HG03571 (cell line): ENCODE measurements at regions not wholly inside any gene's neighbourhood (a gene's known extent, or its start where the extent isn't known, plus 50 kb on each side); places are given as distances from the start of the nearest gene placed in this dataset.
"Not testable (repeated sequence)": the region's sequence is repeated elsewhere in the genome, so short reads cannot be mapped to it uniquely, and the experiment has no call there.

ENCODE experiments used
- ATAC-seq: cut with Tn5 transposase; IDR thresholded peaks from one replicate; pipeline ENCODE4 v1.9.1; 2021; ENCODE audit not compliant: unreplicated experiment

DNA sequence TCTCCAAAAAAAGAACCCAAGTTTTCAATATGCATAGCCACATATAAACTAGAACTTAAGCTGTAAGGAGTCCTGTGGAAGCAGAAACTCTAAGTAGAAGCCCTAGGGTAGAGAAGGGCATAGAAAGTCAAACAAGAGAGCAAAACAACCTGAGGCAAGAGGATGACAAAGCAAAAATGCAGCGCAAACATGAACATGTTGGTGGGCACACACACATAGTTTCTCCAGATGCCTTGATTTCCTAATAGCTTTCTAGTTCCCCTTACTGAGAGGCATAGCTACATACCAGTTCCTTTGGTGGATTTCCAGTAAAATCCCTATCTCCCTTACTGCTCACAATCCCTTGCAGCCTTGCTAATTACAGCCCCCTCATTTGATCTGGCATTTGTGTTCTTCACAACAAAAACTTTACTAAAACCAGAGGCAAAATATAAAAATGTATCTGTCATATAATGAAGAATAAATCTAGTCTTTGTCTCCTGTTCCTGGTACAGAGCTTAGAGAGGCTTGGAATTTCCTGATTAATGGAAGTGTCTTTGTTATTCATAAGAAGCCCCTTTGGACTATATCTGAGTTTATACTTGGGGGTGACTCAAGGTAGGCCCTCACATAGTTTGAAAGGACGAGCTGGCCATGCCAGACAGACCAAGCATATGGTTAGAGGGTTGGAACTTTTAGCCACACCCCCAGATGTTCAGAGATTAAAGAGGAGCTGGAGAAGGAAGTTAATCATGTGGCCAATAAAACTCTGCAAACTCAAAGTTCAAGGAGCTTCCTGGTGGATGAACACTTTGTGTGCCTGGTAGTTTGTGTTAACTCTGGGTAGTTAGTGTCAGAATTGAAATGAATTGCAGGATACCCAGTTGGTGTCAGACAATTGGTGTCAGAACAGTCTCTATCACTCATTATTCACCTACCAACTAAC is 52.7 kb upstream of the ZCCHC13 start:
- no peak for ATAC-seq

- no peak for ATAC-seq
Observed at GRCh38 chrX:74250574-74250973, 53.4 kb upstream of the ZCCHC13 start.

DNA sequence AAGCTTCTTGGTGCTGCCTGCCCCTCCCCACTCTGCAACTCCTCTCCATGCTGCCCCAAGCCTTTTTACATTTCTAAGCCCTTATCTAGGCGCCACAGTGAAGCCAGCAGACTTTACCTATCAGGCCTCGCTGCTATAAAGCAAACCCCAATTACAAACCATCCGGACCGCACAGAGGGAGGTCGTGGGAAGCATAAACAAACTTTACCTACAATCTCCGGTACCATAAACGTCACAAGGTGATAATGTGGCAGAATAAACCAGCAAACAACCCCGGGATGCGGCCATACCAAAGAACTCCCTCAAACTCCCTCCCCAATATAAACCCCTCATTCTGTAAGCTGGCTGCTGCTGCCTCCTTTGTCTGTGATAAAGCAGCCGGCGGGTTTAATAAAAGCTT is 54.0 kb upstream of the ZCCHC13 start:
- no peak for ATAC-seq

GRCh38 chrX:74248889-74249288 is 55.1 kb upstream of the ZCCHC13 start:
- no peak for ATAC-seq

DNA sequence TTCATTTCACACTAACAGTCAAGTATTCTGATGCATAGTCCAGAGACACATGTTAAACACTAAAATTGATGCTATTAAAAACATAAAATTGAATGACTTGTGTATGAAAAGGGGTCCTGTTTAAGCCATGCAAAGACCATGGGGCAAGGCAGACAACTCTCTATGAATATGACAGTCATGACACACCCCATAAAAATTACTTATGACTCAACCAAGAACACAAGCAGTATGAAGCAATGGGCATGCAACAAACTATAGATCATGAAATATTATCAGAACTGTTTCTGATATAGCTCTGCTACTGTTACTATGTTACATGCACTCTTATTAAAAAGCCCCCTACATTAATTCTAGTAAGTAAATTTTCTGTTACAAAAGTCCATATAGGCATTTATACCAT is 57.5 kb upstream of the ZCCHC13 start:
- no peak for ATAC-seq

GRCh38 chrX:74242484-74243138 is 61.4 kb upstream of the ZCCHC13 start:
- no peak for ATAC-seq

- no peak for ATAC-seq
Observed at GRCh38 chrX:74242050-74242449, 61.9 kb upstream of the ZCCHC13 start.

DNA sequence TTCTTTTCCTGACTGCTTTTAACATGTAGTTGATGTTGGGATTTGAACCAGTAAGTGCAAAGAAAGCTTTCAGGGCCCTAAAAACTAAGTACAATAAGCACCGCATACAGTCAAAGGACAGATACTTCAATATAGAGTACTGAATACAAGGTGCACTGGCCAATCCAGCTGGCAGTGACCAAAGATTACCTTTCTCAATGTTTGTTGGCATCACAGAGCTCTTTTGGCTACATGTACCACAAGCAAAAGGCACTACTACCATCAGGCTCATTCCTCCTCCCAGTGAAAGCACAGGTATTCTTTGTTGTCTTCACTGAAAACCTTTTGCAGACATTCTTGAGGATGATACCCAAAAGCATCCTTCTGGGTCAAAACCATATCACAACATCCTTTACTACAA is 65.2 kb upstream of the ZCCHC13 start:
- ATAC-seq: no peak

DNA sequence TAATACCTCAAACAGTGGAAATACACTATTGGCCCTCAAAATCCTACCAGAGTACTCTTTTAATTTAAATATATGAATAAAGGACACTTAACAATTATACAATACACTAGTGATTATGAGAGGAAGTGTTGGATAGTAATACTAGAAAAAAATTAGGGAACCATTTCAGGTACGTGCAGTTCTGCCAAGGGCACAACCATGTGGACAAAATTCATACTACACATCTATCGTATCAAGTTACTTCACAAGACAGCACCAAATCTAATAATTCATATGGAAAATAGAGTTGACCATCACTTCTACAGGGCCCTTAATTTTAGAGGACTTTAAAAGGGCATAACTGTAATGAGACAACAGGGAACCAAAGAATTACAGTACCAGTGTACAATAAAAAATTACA is 69.2 kb upstream of the ZCCHC13 start:
- ATAC-seq: no peak

DNA sequence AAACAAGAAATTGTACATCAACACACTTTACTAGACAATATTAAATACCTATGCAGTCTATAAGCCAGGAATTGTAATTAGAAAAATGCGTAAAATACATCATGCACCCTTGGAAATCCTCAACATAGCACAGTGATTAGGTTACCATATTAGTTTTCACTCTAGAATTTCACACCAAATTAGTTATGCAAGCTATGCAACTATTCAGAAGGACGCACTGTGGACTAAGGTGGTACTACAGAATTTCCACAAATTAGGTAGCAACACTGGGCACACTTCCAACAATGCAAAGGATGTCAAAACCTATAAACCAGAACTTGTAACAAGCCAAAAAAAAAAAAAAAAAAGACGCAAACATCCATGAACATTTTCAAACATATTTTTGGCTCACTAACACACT is 71.1 kb upstream of the ZCCHC13 start:
- no peak for ATAC-seq

- no peak for ATAC-seq
Observed at GRCh38 chrX:74231625-74232024, 72.4 kb upstream of the ZCCHC13 start.

DNA sequence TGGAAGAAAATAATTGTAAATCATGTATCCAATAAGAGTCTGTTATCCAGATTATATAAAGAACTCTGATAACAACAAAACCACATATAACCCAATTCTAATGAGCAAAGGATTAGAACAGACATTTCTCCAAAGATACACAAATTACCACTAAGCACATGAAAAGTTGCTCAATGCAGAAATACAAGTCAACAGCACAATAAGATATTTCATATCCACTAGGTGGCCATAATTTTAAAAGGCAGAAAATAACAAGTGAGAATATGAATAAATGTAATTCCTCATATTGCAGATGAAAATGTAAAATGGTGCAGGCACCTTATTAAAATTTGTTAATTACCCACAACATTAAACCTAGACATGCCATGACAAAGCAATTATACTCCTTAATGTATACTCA is 73.9 kb upstream of the ZCCHC13 start:
- no peak for ATAC-seq

- no peak for ATAC-seq
Observed at GRCh38 chrX:74225111-74225510, 78.9 kb upstream of the ZCCHC13 start.

DNA sequence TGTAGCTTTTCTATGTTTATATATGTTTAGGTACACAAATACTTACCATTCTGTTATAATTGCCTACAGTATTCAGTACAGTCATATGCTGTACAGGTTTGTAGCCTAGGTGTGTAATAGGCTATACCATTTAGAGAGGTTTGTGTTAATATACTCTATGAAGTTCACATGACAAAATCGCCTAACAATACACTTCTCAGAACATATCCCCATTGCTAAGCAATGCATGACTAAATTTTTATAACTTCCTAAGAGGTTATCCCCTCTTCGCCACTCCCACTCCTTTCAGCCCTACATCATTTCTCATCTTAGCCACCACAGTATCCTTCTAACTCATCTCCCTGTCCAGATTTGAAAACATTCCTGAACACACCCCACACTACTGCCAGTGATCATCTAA is 83.7 kb upstream of the ZCCHC13 start:
- ATAC-seq: no peak

GRCh38 chrX:74218895-74219294 is 85.1 kb upstream of the ZCCHC13 start:
- no peak for ATAC-seq

DNA sequence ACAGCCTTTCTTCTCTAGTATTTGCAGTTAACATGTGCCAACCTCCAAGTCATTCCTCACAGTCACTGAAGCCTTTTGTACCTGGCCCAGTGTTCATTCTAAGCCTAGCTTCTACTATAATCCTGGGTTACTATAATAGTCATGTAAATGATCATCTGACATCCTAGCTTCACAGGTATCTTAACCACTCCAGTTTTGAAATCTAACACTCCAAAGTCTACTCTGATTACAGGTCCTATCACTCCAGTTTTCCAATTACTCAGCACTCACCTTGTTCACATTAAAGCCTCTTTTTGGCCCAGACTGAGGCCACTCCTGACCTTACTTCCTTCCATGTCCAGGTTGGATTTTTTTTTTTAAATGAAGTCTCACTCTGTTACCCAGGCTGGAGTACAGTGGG is 87.6 kb upstream of the ZCCHC13 start:
- ATAC-seq: no peak

GRCh38 chrX:74211911-74212310 is 92.1 kb upstream of the ZCCHC13 start:
- ATAC-seq: no peak

GRCh38 chrX:74207539-74207938 is 96.4 kb upstream of the ZCCHC13 start:
- ATAC-seq: no peak

DNA sequence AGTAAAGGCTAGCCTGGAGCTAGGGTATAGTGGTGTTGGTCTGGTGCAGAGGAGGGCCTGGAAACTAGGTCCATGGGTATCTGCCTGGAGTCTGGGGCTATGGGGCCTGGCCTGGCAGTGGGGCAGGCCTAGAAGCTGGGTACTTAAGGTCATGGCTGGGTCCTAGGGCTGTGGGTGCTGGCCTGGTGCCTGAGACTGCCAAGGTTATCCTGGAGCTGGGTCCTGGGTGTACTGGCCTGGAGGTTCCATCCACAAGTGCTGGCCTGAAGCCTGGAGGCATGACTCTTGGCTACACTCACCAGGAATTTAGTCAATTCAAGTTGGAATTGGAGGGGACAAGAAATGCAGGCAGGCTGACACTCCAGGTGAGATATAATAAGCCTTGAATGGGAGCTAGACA is 108.4 kb upstream of the ZCCHC13 start:
- ATAC-seq: no peak

DNA sequence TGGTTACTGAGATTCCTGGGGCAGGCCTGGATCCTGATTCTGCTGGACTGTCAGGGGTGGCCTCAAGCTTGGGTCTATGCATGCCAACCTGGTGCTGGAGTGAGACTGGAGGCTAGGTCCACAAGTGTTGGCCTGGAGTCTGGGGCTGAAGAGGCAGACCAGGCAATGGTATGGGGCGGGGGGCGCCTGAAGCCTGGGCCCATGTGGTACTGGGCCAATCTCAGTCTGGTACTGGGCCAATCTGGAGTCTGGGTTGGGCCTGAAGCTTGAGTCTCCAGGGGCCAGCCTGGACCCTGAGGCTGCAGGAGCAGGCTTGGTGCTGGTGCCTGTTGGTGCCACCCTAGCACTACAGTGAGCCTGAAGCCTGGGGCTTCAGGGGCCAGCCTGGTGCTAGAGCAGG is 108.9 kb upstream of the ZCCHC13 start:
- no peak for ATAC-seq

- ATAC-seq: no peak
Observed at GRCh38 chrX:74187211-74187610, 116.8 kb upstream of the ZCCHC13 start.

- ATAC-seq: not testable (repeated sequence)
Observed at GRCh38 chrX:74183047-74183446, 120.9 kb upstream of the ZCCHC13 start.
